Caki2 (cell line): ENCODE measurements at regions not wholly inside any gene's neighbourhood (a gene's known extent, or its start where the extent isn't known, plus 50 kb on each side); places are given as distances from the start of the nearest gene placed in this dataset.
"Not testable (repeated sequence)": the region's sequence is repeated elsewhere in the genome, so short reads cannot be mapped to it uniquely, and the experiment has no call there.

ENCODE experiments used
- DNase-seq: peaks from one replicate; pipeline ENCODE4 v3.0.0-alpha.2; 2015; ENCODE audit warnings: low read depth
- in situ Hi-C: cut with HindIII; loops from 2 replicates; pipeline ENCODE4 v1.10.0; 2016; ENCODE audit warnings: low sequenced_read_pairs, low pct_unique_long_range_greater_than_20kb, mixed read lengths

GRCh38 chr21:9738527-9738926 is 782.9 kb upstream of the TPTE start:
- DNase-seq: no peak
- in situ Hi-C loops: no loop called here

GRCh38 chr21:9739240-9739639 is 782.1 kb upstream of the TPTE start:
- DNase-seq: no peak
- in situ Hi-C loops: no loop called here

- in situ Hi-C loops, DNase-seq: not testable (repeated sequence)
Measured at GRCh38 chr21:9740177-9740941, 781.0 kb upstream of the TPTE start.

GRCh38 chr21:9740991-9741742 is 780.2 kb upstream of the TPTE start:
- DNase-seq, in situ Hi-C loops: not testable (repeated sequence)

- in situ Hi-C loops, DNase-seq: not testable (repeated sequence)
Measured at GRCh38 chr21:9743566-9743965, 777.8 kb upstream of the TPTE start.

- in situ Hi-C loops, DNase-seq: not testable (repeated sequence)
Measured at GRCh38 chr21:9744166-9744565, 777.2 kb upstream of the TPTE start.

GRCh38 chr21:9744593-9744992 is 776.8 kb upstream of the TPTE start:
- in situ Hi-C loops, DNase-seq: not testable (repeated sequence)

GRCh38 chr21:9745457-9746108 is 775.8 kb upstream of the TPTE start:
- DNase-seq, in situ Hi-C loops: not testable (repeated sequence)

GRCh38 chr21:9746311-9746710 is 775.1 kb upstream of the TPTE start:
- in situ Hi-C loops, DNase-seq: not testable (repeated sequence)

GRCh38 chr21:9746831-9747606 is 774.4 kb upstream of the TPTE start:
- DNase-seq, in situ Hi-C loops: not testable (repeated sequence)

GRCh38 chr21:9747870-9748269 is 773.5 kb upstream of the TPTE start:
- DNase-seq, in situ Hi-C loops: not testable (repeated sequence)

- in situ Hi-C loops, DNase-seq: not testable (repeated sequence)
Measured at GRCh38 chr21:9748451-9748850, 772.9 kb upstream of the TPTE start.

GRCh38 chr21:9749741-9750230 is 771.6 kb upstream of the TPTE start:
- in situ Hi-C loops, DNase-seq: not testable (repeated sequence)

GRCh38 chr21:9750341-9751086 is 770.9 kb upstream of the TPTE start:
- in situ Hi-C loops: no loop called here
- DNase-seq: no peak

- DNase-seq, in situ Hi-C loops: not testable (repeated sequence)
Measured at GRCh38 chr21:9751087-9751585, 770.2 kb upstream of the TPTE start.

- in situ Hi-C loops, DNase-seq: not testable (repeated sequence)
Measured at GRCh38 chr21:9752028-9752427, 769.4 kb upstream of the TPTE start.

GRCh38 chr21:9753441-9753840 is 767.9 kb upstream of the TPTE start:
- DNase-seq, in situ Hi-C loops: not testable (repeated sequence)
